ENCODE measurements at regions not wholly inside any gene's neighbourhood (a gene's known extent, or its start where the extent isn't known, plus 50 kb on each side); places are given as distances from the start of the nearest gene placed in this dataset.

DNA sequence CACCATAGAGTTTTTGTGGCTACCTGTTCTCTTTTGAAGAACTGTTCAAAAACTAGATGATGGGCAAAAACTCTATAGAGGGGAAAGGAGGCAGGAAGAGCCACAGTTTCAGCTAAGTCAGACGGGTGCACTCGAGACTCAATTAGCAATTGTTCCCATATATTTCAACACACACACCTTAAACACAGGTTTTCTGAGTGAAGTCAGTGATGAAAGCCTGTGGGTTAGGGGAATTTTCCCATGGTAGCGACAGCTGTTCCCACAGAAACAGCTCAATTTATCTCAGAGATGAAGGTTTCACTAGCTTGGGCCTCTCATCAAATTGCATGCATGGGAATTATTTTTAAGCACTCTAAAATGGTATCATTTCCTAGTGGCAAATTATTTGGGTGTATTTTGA, 143.4 kb downstream of the ZIC5 start:
- TF ChIP-seq POLR2A (IDR thresholded peaks at IDR 0.05), result no peak
- TF ChIP-seq, protein P1, sequence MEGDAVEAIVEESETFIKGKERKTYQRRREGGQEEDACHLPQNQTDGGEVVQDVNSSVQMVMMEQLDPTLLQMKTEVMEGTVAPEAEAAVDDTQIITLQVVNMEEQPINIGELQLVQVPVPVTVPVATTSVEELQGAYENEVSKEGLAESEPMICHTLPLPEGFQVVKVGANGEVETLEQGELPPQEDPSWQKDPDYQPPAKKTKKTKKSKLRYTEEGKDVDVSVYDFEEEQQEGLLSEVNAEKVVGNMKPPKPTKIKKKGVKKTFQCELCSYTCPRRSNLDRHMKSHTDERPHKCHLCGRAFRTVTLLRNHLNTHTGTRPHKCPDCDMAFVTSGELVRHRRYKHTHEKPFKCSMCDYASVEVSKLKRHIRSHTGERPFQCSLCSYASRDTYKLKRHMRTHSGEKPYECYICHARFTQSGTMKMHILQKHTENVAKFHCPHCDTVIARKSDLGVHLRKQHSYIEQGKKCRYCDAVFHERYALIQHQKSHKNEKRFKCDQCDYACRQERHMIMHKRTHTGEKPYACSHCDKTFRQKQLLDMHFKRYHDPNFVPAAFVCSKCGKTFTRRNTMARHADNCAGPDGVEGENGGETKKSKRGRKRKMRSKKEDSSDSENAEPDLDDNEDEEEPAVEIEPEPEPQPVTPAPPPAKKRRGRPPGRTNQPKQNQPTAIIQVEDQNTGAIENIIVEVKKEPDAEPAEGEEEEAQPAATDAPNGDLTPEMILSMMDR (IDR thresholded peaks at IDR 0.05), result no peak
- WGBS, 2 donors, result 74 to 82% methylated on average over 3 of the region's 3 CpGs
- ATAC-seq (no peak), DNase-seq (no peak)
- H3K4me1 ChIP-seq, result no peaks in the 10 kb centered on the region
- H3K9me3 ChIP-seq, result no peaks in the 10 kb centered on the region
- H3K36me3 ChIP-seq (replicated peaks in 1 of 2; ENCODE audit: insufficient read depth in 1 of 2, low read depth in 2 of 2), result no peaks in the 10 kb centered on the region
- H3K27me3 ChIP-seq, result no peaks in the 10 kb centered on the region
- no peak overlapping the region for H3K27ac ChIP-seq
- intact Hi-C loops (cut with DNase I), result no loop called here
- H3K4me3 ChIP-seq, result no peak overlapping the region

DNA sequence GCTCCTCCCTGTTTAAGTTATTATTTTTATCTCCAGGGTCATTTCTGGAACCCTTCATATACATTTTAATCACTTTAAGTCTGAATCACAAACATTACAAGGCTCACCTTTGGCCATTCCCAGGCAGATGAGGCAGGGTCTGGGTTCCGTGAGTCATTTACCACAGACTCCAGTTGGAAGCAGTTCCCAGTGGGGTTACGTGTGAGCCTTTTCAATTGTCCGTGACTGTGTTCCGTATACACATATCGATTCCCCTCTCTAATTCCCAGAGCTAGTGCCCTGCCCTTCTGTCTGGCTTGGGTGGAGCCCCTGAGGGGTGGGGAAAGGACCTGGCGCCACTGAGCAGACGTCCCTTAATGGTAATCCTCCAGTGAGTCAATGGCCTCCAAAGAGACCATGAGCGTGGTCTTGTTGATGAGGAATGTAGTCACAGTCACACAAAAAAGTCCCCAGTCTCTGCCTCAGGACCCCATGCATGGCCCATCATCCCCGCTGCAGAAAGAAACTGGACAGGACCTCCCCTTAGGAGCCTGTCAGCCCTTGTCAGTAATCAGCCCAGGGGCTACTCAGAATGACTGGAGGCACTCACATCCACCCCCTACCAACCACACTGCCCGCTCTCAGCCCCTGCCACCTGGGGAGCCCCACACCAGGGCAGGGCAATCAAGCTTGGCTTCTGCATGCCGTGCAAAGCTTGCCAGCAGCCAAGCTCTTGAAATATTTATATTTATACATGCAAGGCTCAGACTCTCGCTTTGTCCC, 144.4 kb downstream of the ZIC5 start:
- Histone ChIP-seq H3K36me3 (replicated peaks in 1 of 2; ENCODE audit: insufficient read depth in 1 of 2, low read depth in 2 of 2) (no peaks in the 10 kb centered on the region), H3K4me3 (no peak overlapping the region), H3K27ac (no peak overlapping the region), H3K27me3 (no peaks in the 10 kb centered on the region), H3K9me3 (no peaks in the 10 kb centered on the region), H3K4me1 (no peaks in the 10 kb centered on the region)
- ATAC-seq (no peak), DNase-seq (no peak)
- WGBS, 2 donors, result 97 to 100% methylated on average over 9 to 12 of the region's 12 CpGs
- intact Hi-C loops (cut with DNase I), result no loop called here
- TF ChIP-seq POLR2A (IDR thresholded peaks at IDR 0.05), result no peak
- TF ChIP-seq, protein P1 (IDR thresholded peaks at IDR 0.05), result no peak

DNA sequence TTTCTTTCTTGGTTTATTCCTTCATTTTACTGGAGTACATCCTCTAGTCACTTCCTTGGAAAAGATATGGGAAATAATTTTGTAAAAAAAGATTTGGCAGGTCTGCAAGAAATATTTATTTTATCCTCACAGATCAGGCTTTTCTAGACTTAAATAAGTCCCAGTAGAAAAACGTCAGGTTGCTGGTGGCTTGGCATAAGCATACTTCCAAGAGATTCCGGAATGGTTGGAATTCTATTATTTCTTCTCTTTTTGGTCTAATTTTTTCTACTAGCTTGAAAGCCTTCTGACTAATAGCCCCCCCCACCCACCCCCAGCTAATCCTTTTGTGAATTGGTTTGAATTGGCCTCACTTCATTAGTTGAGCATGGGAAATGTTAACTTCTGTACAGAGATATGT, 147.6 kb downstream of the ZIC5 start:
- 86 to 90% methylated on average over 2 of the region's 2 CpGs for WGBS, 2 donors
- intact Hi-C loops (cut with DNase I), result no loop called here
- no peak overlapping the region for H3K27ac ChIP-seq
- DNase-seq (no peak), ATAC-seq (no peak)
- no peak for TF ChIP-seq POLR2A (IDR thresholded peaks at IDR 0.05)
- TF ChIP-seq, protein P1 (IDR thresholded peaks at IDR 0.05), result no peak
- no peaks in the 10 kb centered on the region for H3K4me1 ChIP-seq
- H3K27me3 ChIP-seq, result no peaks in the 10 kb centered on the region
- no peak overlapping the region for H3K4me3 ChIP-seq
- no peaks in the 10 kb centered on the region for H3K9me3 ChIP-seq
- no peaks in the 10 kb centered on the region for H3K36me3 ChIP-seq (replicated peaks in 1 of 2; ENCODE audit: insufficient read depth in 1 of 2, low read depth in 2 of 2)

DNA sequence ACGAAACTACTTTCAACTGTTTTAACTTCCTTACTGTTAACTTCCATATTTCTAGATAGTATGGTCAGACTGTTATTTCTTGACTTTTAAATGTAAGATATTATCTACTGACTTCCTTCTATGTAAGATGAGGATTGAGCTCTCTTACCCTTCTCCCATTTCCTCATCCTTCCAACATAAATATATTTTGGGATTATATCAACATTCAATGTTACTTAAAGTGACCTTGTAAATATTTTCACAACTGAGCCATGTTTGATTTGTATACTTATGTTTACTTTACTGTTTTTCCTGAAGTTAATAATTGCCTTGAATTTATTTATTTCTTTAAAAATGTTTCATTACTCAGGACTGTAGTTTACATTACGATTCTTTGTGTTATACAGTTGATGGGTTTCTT, 148.7 kb downstream of the ZIC5 start:
- Histone ChIP-seq H3K4me1 (no peaks in the 10 kb centered on the region), H3K9me3 (no peaks in the 10 kb centered on the region), H3K27me3 (no peaks in the 10 kb centered on the region), H3K4me3 (no peak overlapping the region), H3K36me3 (replicated peaks in 1 of 2; ENCODE audit: insufficient read depth in 1 of 2, low read depth in 2 of 2) (no peaks in the 10 kb centered on the region), H3K27ac (no peak overlapping the region)
- ATAC-seq (no peak), DNase-seq (no peak)
- no peak for TF ChIP-seq POLR2A (IDR thresholded peaks at IDR 0.05)
- 82% methylated on average over 2 of the region's 2 CpGs for WGBS, 2 donors
- intact Hi-C loops (cut with DNase I), result no loop called here

DNA sequence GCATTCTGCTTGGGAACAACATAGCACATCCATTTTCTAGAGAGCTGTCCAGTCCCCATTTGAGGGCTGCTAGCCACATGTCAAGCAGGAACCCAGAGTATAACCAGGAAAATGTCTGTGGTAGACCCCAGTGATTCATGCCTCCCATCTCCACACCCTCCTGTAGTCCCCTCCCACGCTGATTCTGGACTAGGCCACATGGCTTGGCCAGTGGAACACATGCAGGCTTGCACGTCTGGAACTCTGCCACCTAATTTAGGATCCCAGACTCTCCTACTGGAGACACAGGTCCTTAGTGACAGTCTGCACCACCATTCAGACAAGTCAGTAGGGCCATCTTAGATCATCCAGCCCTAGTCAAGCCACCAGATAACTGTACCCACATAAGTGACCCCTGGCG, 149.8 kb downstream of the ZIC5 start:
- WGBS, 2 donors, result 88 to 94% methylated on average over 3 of the region's 3 CpGs

More for the DNA sequence above, 149.8 kb downstream of the ZIC5 start:
- ATAC-seq, result no peak
- Histone ChIP-seq H3K36me3 (replicated peaks in 1 of 2; ENCODE audit: insufficient read depth in 1 of 2, low read depth in 2 of 2) (no peaks in the 10 kb centered on the region), H3K9me3 (no peaks in the 10 kb centered on the region), H3K4me3 (no peak overlapping the region), H3K27me3 (no peaks in the 10 kb centered on the region), H3K4me1 (no peaks in the 10 kb centered on the region), H3K27ac (no peak overlapping the region)
- intact Hi-C loops (cut with DNase I), result no loop called here
- no peak for TF ChIP-seq POLR2A (IDR thresholded peaks at IDR 0.05)
- TF ChIP-seq, protein P1 (IDR thresholded peaks at IDR 0.05), result no peak
- no peak for DNase-seq
